IMR-90 (cell line): ENCODE measurements at regions not wholly inside any gene's neighbourhood (a gene's known extent, or its start where the extent isn't known, plus 50 kb on each side); places are given as distances from the start of the nearest gene placed in this dataset.

Source experiments
- ATAC-seq: fragments of 200-7000 bp; cut with Tn5 transposase; 2 replicates; pipeline ENCODE4 v1.9.1; 2020; ENCODE audit warnings: low read depth, mild to moderate bottlenecking, moderate library complexity
- BruUV-seq: library from RNA; stranded (reverse); fragments of 400-500 nt; replicated peaks from 2 replicates; lab custom pipeline; 2021; lab: Mats Ljungman, UMichigan
- CTCF ChIA-PET: fragments of 300-600 bp; formaldehyde crosslinking; extraction: SDS; loops from one replicate; lab custom pipeline; 2021; ENCODE audit warnings: antibody characterized with exemption; lab: Yijun Ruan, JAX
- POLR2A ChIA-PET: fragments of 300-600 bp; sonication (Branson Sonifier 250); formaldehyde crosslinking; loops from one replicate; lab custom pipeline; 2022; ENCODE audit warnings: antibody characterized with exemption; ENCODE audit not compliant: unreplicated experiment; lab: Charles Lee
- DNase-seq: peaks from one replicate; pipeline ENCODE4 v3.0.0; 2013
- H2AFZ ChIP-seq: replicated peaks from 2 replicates; pipeline ENCODE3; 2013; ENCODE audit warnings: low read length, mild to moderate bottlenecking; ENCODE audit not compliant: poor library complexity
- H2AK5ac ChIP-seq: 2 replicates; pipeline ENCODE4 v1.6.1; 2013; ENCODE audit warnings: low read depth, low read length, inconsistent platforms
- H2AK9ac ChIP-seq: replicated peaks from 2 replicates; pipeline ENCODE3; 2013; ENCODE audit warnings: mild to moderate bottlenecking, low read depth, low read length, moderate library complexity; ENCODE audit not compliant: poor library complexity
- H2BK120ac ChIP-seq: 2 replicates; pipeline ENCODE4 v1.6.1; 2013; ENCODE audit warnings: low read depth, low read length, inconsistent platforms
- H2BK15ac ChIP-seq: 3 replicates; pipeline ENCODE4 v1.6.1; 2013; ENCODE audit warnings: low read depth, low read length, inconsistent platforms
- H2BK20ac ChIP-seq: 2 replicates; pipeline ENCODE4 v1.6.1; 2013; ENCODE audit warnings: low read depth, mild to moderate bottlenecking, inconsistent platforms, low read length, moderate library complexity
- H2BK5ac ChIP-seq: 2 replicates; pipeline ENCODE4 v1.6.1; 2013; ENCODE audit warnings: mild to moderate bottlenecking, low read depth, low read length, inconsistent platforms; ENCODE audit not compliant: poor library complexity, severe bottlenecking
- H3K14ac ChIP-seq: replicated peaks from 2 replicates; pipeline ENCODE4 v1.6.1; 2013; ENCODE audit warnings: low read depth, low read length, inconsistent platforms
- H3K18ac ChIP-seq: 2 replicates; pipeline ENCODE4 v1.6.1; 2013; ENCODE audit warnings: low read depth, low read length, control low read depth
- H3K23ac ChIP-seq: 2 replicates; pipeline ENCODE4 v1.6.1; 2013; ENCODE audit warnings: low read depth, low read length, inconsistent platforms
- H3K27ac ChIP-seq: 2 replicates; pipeline ENCODE4 v1.5.1; 2013; ENCODE audit warnings: mild to moderate bottlenecking, control low read depth, low read length; ENCODE audit not compliant: insufficient read depth
- H3K27me3 ChIP-seq: 2 replicates; pipeline ENCODE4 v1.6.1; 2013; ENCODE audit warnings: low read length; ENCODE audit not compliant: control insufficient read depth, insufficient read depth
- H3K36me3 ChIP-seq: 2 replicates; pipeline ENCODE4 v1.6.1; 2013; ENCODE audit warnings: low read length, mixed read lengths; ENCODE audit not compliant: control insufficient read depth, insufficient read depth
- H3K4ac ChIP-seq: 2 replicates; pipeline ENCODE4 v1.6.1; 2013; ENCODE audit warnings: low read depth, low read length, inconsistent platforms
- H3K4me1 ChIP-seq: 2 replicates; pipeline ENCODE4 v1.6.1; 2013; ENCODE audit warnings: low read length, mixed read lengths; ENCODE audit not compliant: control insufficient read depth, insufficient read depth
- H3K4me2 ChIP-seq: 2 replicates; pipeline ENCODE4 v1.6.1; 2013; ENCODE audit warnings: low read depth, mild to moderate bottlenecking, control low read depth, low read length, moderate library complexity
- H3K4me3 ChIP-seq: 2 replicates; pipeline ENCODE4 v1.5.1; 2013; ENCODE audit warnings: low read depth, mild to moderate bottlenecking, control low read depth, low read length, moderate library complexity; ENCODE audit not compliant: insufficient read depth
- H3K56ac ChIP-seq: 2 replicates; pipeline ENCODE4 v1.6.1; 2013; ENCODE audit warnings: low read length, inconsistent platforms; ENCODE audit not compliant: insufficient read depth; ENCODE audit errors: extremely low read depth
- H3K79me1 ChIP-seq, 2 experiments: 2 replicates each; pipeline ENCODE4 v1.6.1; 2013; ENCODE audit warnings: low read length in 2 of 2, inconsistent platforms in 1 of 2, low read depth in 1 of 2
- H3K9ac ChIP-seq: 2 replicates; pipeline ENCODE4 v1.6.1; 2013; ENCODE audit warnings: low read depth, low read length, control low read depth
- H3K9me1 ChIP-seq: 2 replicates; pipeline ENCODE4 v1.6.1; 2013; ENCODE audit warnings: low read length, inconsistent platforms; ENCODE audit not compliant: insufficient read depth
- H3K9me3 ChIP-seq: 2 replicates; pipeline ENCODE4 v1.6.1; 2013; ENCODE audit warnings: low read length; ENCODE audit not compliant: control insufficient read depth, insufficient read depth
- H4K20me1 ChIP-seq: 2 replicates; pipeline ENCODE4 v1.6.1; 2013; ENCODE audit warnings: low read length, inconsistent platforms; ENCODE audit not compliant: insufficient read depth
- H4K5ac ChIP-seq: 2 replicates; pipeline ENCODE4 v1.6.1; 2013; ENCODE audit warnings: mild to moderate bottlenecking, low read depth, low read length, control low read depth
- H4K8ac ChIP-seq, 2 experiments: 2 replicates each; pipeline ENCODE4 v1.6.1; 2013; ENCODE audit warnings: low read depth in 2 of 2, low read length in 2 of 2, control low read depth in 1 of 2, inconsistent platforms in 1 of 2
- H4K91ac ChIP-seq: 2 replicates; pipeline ENCODE4 v1.6.1; 2013; ENCODE audit warnings: low read depth, low read length, inconsistent platforms; ENCODE audit not compliant: insufficient read depth
- ELK1 ChIP-seq: fragments of 150-350 bp; IDR thresholded peaks from 2 replicates; pipeline ENCODE4 v1.6.1; 2016; ENCODE audit warnings: low read depth, mild to moderate bottlenecking, low read length, moderate library complexity, borderline replicate concordance
- RFX5 ChIP-seq: IDR thresholded peaks from 2 replicates; pipeline ENCODE4 v1.8.0; 2012; ENCODE audit warnings: low read depth, mild to moderate bottlenecking, low read length, moderate library complexity
- SMC3 ChIP-seq: fragments of 150-350 bp; IDR thresholded peaks from 2 replicates; pipeline ENCODE4 v1.6.1; 2016; ENCODE audit warnings: low read depth, mild to moderate bottlenecking, antibody characterized with exemption, low read length, moderate library complexity
- WGBS, 2 experiments: methylation state at CpG; one replicate each; pipeline versions ENCODE4 v1.1.5 to v1.1.7; 2013; ENCODE audit warnings: missing lambda C conversion rate in 2 of 2; ENCODE audit not compliant: insufficient read length in 1 of 2; ENCODE audit errors: extremely low coverage in 2 of 2; 5-methylcytosine and 5-hydroxymethylcytosine counted together
- dilution Hi-C: fragments of 300-500 bp; cut with HindIII; formaldehyde crosslinking; loops from one replicate; pipeline ENCODE4 v1.14.3; 2018; ENCODE audit warnings: low sequenced_read_pairs; ENCODE audit not compliant: unreplicated experiment
- in situ Hi-C: fragments of 300-500 bp; cut with MboI; formaldehyde crosslinking; loops from 3 replicates; pipeline ENCODE4 v1.14.3; 2019; ENCODE audit warnings: low sequenced_read_pairs, inconsistent platforms, mixed read lengths
- intact Hi-C: fragments of 100-400 bp; cut with micrococcal nuclease; formaldehyde crosslinking; loops from 2 replicates; pipeline ENCODE4 v1.10.0; 2022

- Histone ChIP-seq H3K27me3 (no peaks in the 10 kb centered on the region), H4K8ac (no peak overlapping the region), H4K5ac (no peak overlapping the region), H2BK120ac (no peak overlapping the region), H3K79me1 (no peaks in the 10 kb centered on the region), H4K20me1 (no peaks in the 10 kb centered on the region), H3K27ac (no peak overlapping the region), H2BK5ac (no peak overlapping the region), H4K91ac (no peak overlapping the region), H3K4me1 (no peaks in the 10 kb centered on the region), H3K9me1 (no peaks in the 10 kb centered on the region), H2AFZ (no peak overlapping the region), H3K4me2 (no peak overlapping the region), H3K14ac (no peak overlapping the region), H3K4me3 (no peak overlapping the region), H3K23ac (no peak overlapping the region), H3K4ac (no peak overlapping the region), H3K36me3 (no peaks in the 10 kb centered on the region), H3K9me3 (peaks cover 3% of the 10 kb centered on the region; the same call in 1 of the 2 replicates), H3K56ac (no peak overlapping the region), H2BK15ac (no peak overlapping the region), H2AK9ac (no peak overlapping the region), H2AK5ac (no peak overlapping the region), H3K9ac (no peak overlapping the region), H3K18ac (no peak overlapping the region), H2BK20ac (no peak overlapping the region)
- in situ Hi-C loops, result no loop called here
- no CpG with 5 or more reads among the region's 5 CpGs for WGBS, 2 experiments
- TF ChIP-seq SMC3 (no peak), RFX5 (no peak), ELK1 (no peak)
- no peak for DNase-seq
- POLR2A ChIA-PET, result no interaction called here
- no peak for ATAC-seq
- intact Hi-C loops, result no loop called here
- no TSS peak for BruUV-seq
- dilution Hi-C loops, result no loop called here
- CTCF ChIA-PET, result no interaction called here
Observed at GRCh38 chr3:103515116-103515515, 1080.3 kb downstream of the ZPLD1 start.
